ENCODE measurements at regions not wholly inside any gene's neighbourhood (a gene's known extent, or its start where the extent isn't known, plus 50 kb on each side); places are given as distances from the start of the nearest gene placed in this dataset.

DNA sequence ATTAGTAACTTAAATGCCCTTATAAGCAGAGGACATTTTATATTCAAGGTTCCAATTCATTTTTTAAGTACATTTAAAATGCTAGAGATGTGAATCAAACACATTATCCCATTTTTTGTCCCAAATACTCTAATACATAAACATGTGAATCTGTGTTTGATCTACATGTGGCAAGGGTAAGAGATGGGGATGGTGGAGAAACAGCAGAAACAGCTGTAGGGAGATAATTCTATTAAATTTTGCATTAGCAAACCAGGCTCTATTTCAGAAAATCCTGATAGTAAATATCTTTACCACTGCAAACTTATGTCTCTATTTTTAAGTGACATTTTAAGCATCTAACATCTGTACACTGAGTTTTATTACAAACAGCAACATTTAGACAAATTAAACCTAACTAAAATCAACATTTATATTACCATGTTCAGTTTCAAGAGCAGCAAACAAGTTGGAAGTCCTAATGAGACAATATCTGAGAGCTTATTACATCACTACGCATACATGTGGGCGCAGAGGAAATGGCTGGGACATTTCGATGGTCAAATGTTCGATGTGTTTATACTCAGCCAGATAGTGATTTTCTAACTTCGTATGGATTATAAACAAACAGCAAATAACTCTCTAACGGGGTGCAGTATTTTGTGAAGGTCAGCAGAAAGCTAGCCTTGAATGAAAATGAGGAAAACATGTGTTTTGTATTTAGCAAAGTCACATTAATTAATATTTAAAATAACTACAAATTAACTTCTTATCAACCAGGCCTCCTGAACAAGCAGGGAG, 165.1 kb downstream of the GJA1 start:
- peak; percentile 92 for DNase-seq (ENCODE audit: low read depth)
- no peak overlapping the region for H3K4me3 ChIP-seq (ENCODE audit: low read depth, low read length)
- TF ChIP-seq, protein P1, sequence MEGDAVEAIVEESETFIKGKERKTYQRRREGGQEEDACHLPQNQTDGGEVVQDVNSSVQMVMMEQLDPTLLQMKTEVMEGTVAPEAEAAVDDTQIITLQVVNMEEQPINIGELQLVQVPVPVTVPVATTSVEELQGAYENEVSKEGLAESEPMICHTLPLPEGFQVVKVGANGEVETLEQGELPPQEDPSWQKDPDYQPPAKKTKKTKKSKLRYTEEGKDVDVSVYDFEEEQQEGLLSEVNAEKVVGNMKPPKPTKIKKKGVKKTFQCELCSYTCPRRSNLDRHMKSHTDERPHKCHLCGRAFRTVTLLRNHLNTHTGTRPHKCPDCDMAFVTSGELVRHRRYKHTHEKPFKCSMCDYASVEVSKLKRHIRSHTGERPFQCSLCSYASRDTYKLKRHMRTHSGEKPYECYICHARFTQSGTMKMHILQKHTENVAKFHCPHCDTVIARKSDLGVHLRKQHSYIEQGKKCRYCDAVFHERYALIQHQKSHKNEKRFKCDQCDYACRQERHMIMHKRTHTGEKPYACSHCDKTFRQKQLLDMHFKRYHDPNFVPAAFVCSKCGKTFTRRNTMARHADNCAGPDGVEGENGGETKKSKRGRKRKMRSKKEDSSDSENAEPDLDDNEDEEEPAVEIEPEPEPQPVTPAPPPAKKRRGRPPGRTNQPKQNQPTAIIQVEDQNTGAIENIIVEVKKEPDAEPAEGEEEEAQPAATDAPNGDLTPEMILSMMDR (IDR thresholded peaks at IDR 0.05; ENCODE audit: insufficient read depth, low read depth, low read length), result no peak

- H3K4me3 ChIP-seq (ENCODE audit: low read depth, low read length), result no peak overlapping the region
- no peak for DNase-seq (ENCODE audit: low read depth)
- TF ChIP-seq, protein P1 (IDR thresholded peaks at IDR 0.05; ENCODE audit: insufficient read depth, low read depth, low read length), result no peak
Observed at GRCh38 chr6:121603486-121603885, 168.0 kb downstream of the GJA1 start.

DNA sequence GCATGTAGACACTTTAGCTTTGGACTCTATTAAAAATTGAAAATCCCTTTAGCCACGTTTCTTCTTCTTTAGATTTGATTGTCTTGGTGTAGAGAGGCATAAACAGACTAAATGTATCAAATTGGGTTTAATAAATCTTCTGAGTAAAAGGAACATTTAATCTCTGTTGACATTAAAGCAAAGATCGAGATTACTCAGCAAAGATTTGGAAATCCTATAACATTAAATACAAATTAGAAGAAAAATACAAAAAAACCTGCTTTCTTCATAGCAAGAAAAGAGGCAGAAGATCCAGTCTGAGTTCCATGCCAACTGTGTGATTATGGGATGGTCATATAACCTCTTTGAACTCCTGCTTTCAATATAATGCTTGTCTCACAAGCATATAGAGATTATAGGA, 172.3 kb downstream of the GJA1 start:
- TF ChIP-seq, protein P1 (IDR thresholded peaks at IDR 0.05; ENCODE audit: insufficient read depth, low read depth, low read length), result no peak
- DNase-seq (ENCODE audit: low read depth), result peak; percentile 51
- no peak overlapping the region for H3K4me3 ChIP-seq (ENCODE audit: low read depth, low read length)

GRCh38 chr6:121608270-121608669, 172.8 kb downstream of the GJA1 start:
- DNase-seq (ENCODE audit: low read depth), result peak; percentile 81
- TF ChIP-seq, protein P1 (IDR thresholded peaks at IDR 0.05; ENCODE audit: insufficient read depth, low read depth, low read length), result no peak
- no peak overlapping the region for H3K4me3 ChIP-seq (ENCODE audit: low read depth, low read length)

DNA sequence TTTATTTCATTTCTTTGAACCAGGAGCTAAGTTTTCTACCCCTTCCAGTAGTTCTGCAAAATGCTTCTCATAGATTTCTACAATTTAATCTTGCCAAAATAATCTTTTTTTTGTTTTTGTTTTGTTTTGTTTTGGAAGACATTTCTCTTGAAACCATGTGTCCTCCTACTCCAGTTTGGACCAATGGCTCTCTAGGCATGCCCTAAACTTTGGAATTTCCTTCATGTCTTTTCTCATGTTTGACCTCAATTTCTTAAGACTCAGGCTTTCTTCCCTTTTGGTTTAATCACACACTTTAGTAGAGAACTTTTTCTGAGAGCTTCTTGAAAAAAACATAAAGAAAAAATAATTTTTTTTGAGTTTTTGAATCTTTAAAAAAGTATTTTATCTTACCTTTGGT, 173.8 kb downstream of the GJA1 start:
- DNase-seq (ENCODE audit: low read depth), result no peak
- H3K4me3 ChIP-seq (ENCODE audit: low read depth, low read length), result no peak overlapping the region
- TF ChIP-seq, protein P1 (IDR thresholded peaks at IDR 0.05; ENCODE audit: insufficient read depth, low read depth, low read length), result no peak

DNA sequence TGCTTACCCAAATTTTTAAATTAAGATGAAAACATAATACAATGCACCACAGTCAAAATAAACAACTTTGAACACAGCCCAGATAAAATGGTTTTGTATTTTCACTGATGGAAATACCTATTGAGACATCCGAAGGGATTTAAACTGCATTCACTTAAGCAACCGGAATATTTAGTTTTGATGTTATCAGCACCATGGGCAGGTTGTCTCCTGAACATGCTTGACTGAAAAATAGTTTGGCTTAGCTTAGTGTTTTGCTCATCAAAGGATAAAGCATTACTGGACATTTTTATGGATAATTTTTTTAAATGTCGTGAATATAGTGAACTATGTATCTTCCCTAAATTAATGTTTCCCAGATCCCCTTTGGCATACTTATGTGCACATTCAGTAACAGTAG, 177.5 kb downstream of the GJA1 start:
- H3K4me3 ChIP-seq (ENCODE audit: low read depth, low read length), result no peak overlapping the region
- peak; percentile 44 for DNase-seq (ENCODE audit: low read depth)
- TF ChIP-seq, protein P1 (IDR thresholded peaks at IDR 0.05; ENCODE audit: insufficient read depth, low read depth, low read length), result no peak

GRCh38 chr6:121614115-121614514, 178.7 kb downstream of the GJA1 start:
- H3K4me3 ChIP-seq (ENCODE audit: low read depth, low read length), result no peak overlapping the region
- peak; percentile 70 for DNase-seq (ENCODE audit: low read depth)
- TF ChIP-seq, protein P1 (IDR thresholded peaks at IDR 0.05; ENCODE audit: insufficient read depth, low read depth, low read length), result no peak
